Thyroid gland (tissue), 4 donors: ENCODE measurements at regions not wholly inside any gene's neighbourhood (a gene's known extent, or its start where the extent isn't known, plus 50 kb on each side); places are given as distances from the start of the nearest gene placed in this dataset.

Source experiments
- DNase-seq, 2 donors: peaks; one replicate each; pipeline ENCODE4 v3.0.0-alpha.2; 2019
- H3K27ac ChIP-seq, 3 donors: fragments of 200-600 bp; sonication (generic); 1 replicate in 2 of 3; 2 replicates in 1 of 3; pipeline ENCODE4 v1.5.1; 2016 to 2019; ENCODE audit warnings: mild to moderate bottlenecking in 1 of 3, moderate library complexity in 1 of 3
- H3K27me3 ChIP-seq: fragments of 200-600 bp; sonication (generic); one replicate; pipeline ENCODE4 v1.5.1; 2019
- H3K36me3 ChIP-seq, 2 donors: fragments of 200-600 bp; sonication (generic); one replicate each; pipeline ENCODE4 v1.5.1; 2016 to 2019
- H3K4me1 ChIP-seq, 2 donors: fragments of 200-600 bp; sonication (generic); one replicate each; pipeline ENCODE4 v1.5.1; 2017 to 2019
- H3K4me3 ChIP-seq, 3 donors: fragments of 200-600 bp; sonication (generic); replicated peaks in 1 of 3; 1 replicate in 2 of 3; 2 replicates in 1 of 3; pipeline ENCODE4 v1.5.1; 2016; ENCODE audit warnings: mild to moderate bottlenecking in 1 of 3
- H3K9me3 ChIP-seq: fragments of 200-600 bp; sonication (generic); one replicate; pipeline ENCODE4 v1.5.1; 2017
- CTCF ChIP-seq, 6 experiments: fragments of 200-600 bp in 3 of 6; fragments of 450-650 bp in 3 of 6; sonication (generic) in 3 of 6; IDR thresholded peaks; one replicate each; pipeline ENCODE4 v1.5.1; 2016 to 2019; ENCODE audit warnings: antibody characterized with exemption in 6 of 6, mild to moderate bottlenecking in 2 of 6, inconsistent platforms in 1 of 6, moderate library complexity in 1 of 6
- POLR2A ChIP-seq, 2 donors: fragments of 450-650 bp; IDR thresholded peaks; one replicate each; pipeline ENCODE4 v1.6.1; 2017; ENCODE audit warnings: antibody characterized with exemption in 2 of 2, mild to moderate bottlenecking in 2 of 2, moderate library complexity in 1 of 2
- WGBS, 2 donors: methylation state at CpG; one replicate each; pipeline ENCODE4 v1.1.5; 2017; 5-methylcytosine and 5-hydroxymethylcytosine counted together
- intact Hi-C: fragments of 100-400 bp; cut with DNase I; formaldehyde crosslinking; loops from one replicate; pipeline ENCODE4 v1.15.1; 2023

GRCh38 chr1:81664341-81664740, 136.4 kb upstream of the ADGRL2 start:
- 39 to 54% methylated on average over 1 of the region's 1 CpG for WGBS, 2 donors
- H3K4me1 ChIP-seq: no peaks in the 10 kb centered on the region
- H3K9me3 ChIP-seq: no peaks in the 10 kb centered on the region
- H3K4me3 ChIP-seq: no peak overlapping the region
- H3K27ac ChIP-seq: no peak overlapping the region
- H3K36me3 ChIP-seq: no peaks in the 10 kb centered on the region
- TF ChIP-seq POLR2A (IDR thresholded peaks at IDR 0.05) (no peak), CTCF (IDR thresholded peaks at IDR 0.05) (no peak)
- intact Hi-C loops: no loop called here
- H3K27me3 ChIP-seq: no peaks in the 10 kb centered on the region
- no peak for DNase-seq

- Histone ChIP-seq H3K27me3 (no peaks in the 10 kb centered on the region), H3K27ac (no peak overlapping the region), H3K36me3 (no peaks in the 10 kb centered on the region), H3K9me3 (no peaks in the 10 kb centered on the region), H3K4me3 (no peak overlapping the region), H3K4me1 (no peaks in the 10 kb centered on the region)
- 82 to 86% methylated on average over 8 of the region's 8 CpGs for WGBS, 2 donors
- intact Hi-C loops: no loop called here
- no peak for DNase-seq
- TF ChIP-seq CTCF (IDR thresholded peaks at IDR 0.05) (no peak), POLR2A (IDR thresholded peaks at IDR 0.05) (no peak)
Observed at GRCh38 chr1:81662913-81663526, 137.7 kb upstream of the ADGRL2 start.

DNA sequence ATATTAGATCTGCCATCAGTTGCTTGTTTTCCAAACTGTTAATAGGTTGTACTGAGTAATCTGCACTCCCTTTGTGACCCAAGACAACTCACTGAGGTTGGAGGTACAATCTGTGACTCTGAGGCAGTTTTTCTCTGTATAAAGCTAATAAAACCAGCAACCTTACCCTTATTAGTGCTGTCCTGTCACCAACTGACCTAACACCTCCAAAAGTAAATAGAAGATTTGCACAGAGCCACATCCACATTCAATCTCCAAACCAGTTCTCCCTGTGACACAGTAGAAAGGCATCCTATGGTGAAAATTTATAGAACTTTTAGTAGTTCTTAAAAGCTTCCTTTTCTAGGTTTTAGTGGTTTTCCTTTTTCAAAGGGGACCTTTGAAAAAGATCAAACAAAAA, 140.4 kb upstream of the ADGRL2 start:
- Histone ChIP-seq H3K4me3 (no peak overlapping the region), H3K36me3 (no peaks in the 10 kb centered on the region), H3K27me3 (no peaks in the 10 kb centered on the region), H3K27ac (no peak overlapping the region), H3K4me1 (no peaks in the 10 kb centered on the region), H3K9me3 (no peaks in the 10 kb centered on the region)
- TF ChIP-seq POLR2A (IDR thresholded peaks at IDR 0.05) (no peak), CTCF (IDR thresholded peaks at IDR 0.05) (no peak)
- intact Hi-C loops: no loop called here
- no peak for DNase-seq

GRCh38 chr1:81654657-81655056, 146.1 kb upstream of the ADGRL2 start:
- no peak for DNase-seq
- Histone ChIP-seq H3K27ac (no peak overlapping the region), H3K4me3 (no peak overlapping the region), H3K36me3 (no peaks in the 10 kb centered on the region), H3K4me1 (peaks cover 0 to 10% of the 10 kb centered on the region in 2 donors), H3K27me3 (no peaks in the 10 kb centered on the region), H3K9me3 (no peaks in the 10 kb centered on the region)
- WGBS, 2 donors: 93 to 98% methylated on average over 3 of the region's 3 CpGs
- TF ChIP-seq POLR2A (IDR thresholded peaks at IDR 0.05): no peak
- TF ChIP-seq CTCF (IDR thresholded peaks at IDR 0.05): no peak
- intact Hi-C loops: no loop called here

DNA sequence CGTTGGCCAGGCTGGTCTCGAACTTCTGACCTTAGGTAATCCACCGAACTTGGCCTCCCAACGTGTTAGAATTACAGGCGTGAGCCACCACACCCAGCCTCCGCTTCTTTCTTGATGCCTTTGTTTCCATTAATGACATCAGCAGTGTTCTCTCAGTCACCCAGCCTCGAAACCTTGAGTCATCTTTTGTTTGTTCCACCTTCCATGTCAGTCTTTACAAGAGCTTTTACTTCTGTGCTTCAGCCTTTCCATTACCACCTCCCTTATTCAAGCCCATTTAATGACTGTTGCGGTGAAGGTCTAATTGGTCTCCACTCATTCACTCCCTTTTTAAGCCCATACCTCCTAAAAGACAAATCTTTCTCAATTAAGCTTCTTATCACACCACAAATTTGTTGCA, 146.6 kb upstream of the ADGRL2 start:
- intact Hi-C loops: no loop called here
- no peak for TF ChIP-seq POLR2A (IDR thresholded peaks at IDR 0.05)
- no peak for TF ChIP-seq CTCF (IDR thresholded peaks at IDR 0.05)
- Histone ChIP-seq H3K9me3 (no peaks in the 10 kb centered on the region), H3K36me3 (no peaks in the 10 kb centered on the region), H3K4me1 (peaks cover 0 to 10% of the 10 kb centered on the region in 2 donors), H3K27me3 (no peaks in the 10 kb centered on the region), H3K4me3 (no peak overlapping the region), H3K27ac (no peak overlapping the region)
- 86 to 94% methylated on average over 7 to 8 of the region's 8 CpGs for WGBS, 2 donors
- DNase-seq: no peak
